Astrocyte (in vitro differentiated cells and primary cell): ENCODE measurements at regions not wholly inside any gene's neighbourhood (a gene's known extent, or its start where the extent isn't known, plus 50 kb on each side); places are given as distances from the start of the nearest gene placed in this dataset.

Experiments
- DNase-seq: peaks from one replicate; pipeline ENCODE4 v3.0.0-alpha.2; 2010; ENCODE audit warnings: low read depth
- FAIRE-seq: peaks from 2 replicates; lab custom pipeline; 2011; peaks lifted over from hg19 to GRCh38; lab: Jason Lieb, UNC
- H2AFZ ChIP-seq: 2 replicates; pipeline ENCODE4 v1.6.0; 2012; ENCODE audit warnings: low read depth, low read length, inconsistent platforms
- H3K27ac ChIP-seq: 2 replicates; pipeline ENCODE4 v1.5.1; 2011; ENCODE audit warnings: low read depth, low read length, inconsistent platforms
- H3K27me3 ChIP-seq: 2 replicates; pipeline ENCODE4 v1.6.0; 2011; ENCODE audit warnings: low read length, inconsistent platforms; ENCODE audit not compliant: insufficient read depth
- H3K36me3 ChIP-seq: 2 replicates; pipeline ENCODE4 v1.5.1; 2011; ENCODE audit warnings: low read length, inconsistent platforms; ENCODE audit not compliant: insufficient read depth
- H3K4me1 ChIP-seq: 2 replicates; pipeline ENCODE4 v1.5.1; 2011; ENCODE audit warnings: low read length, inconsistent platforms; ENCODE audit not compliant: insufficient read depth
- H3K4me2 ChIP-seq: 2 replicates; pipeline ENCODE4 v1.6.0; 2012; ENCODE audit warnings: low read length, inconsistent platforms
- H3K4me3 ChIP-seq: 2 replicates; pipeline ENCODE4 v1.5.1; 2011; ENCODE audit warnings: low read depth, mild to moderate bottlenecking, low read length, inconsistent platforms; ENCODE audit not compliant: insufficient read depth
- H3K79me2 ChIP-seq: 2 replicates; pipeline ENCODE4 v1.6.0; 2012; ENCODE audit warnings: mild to moderate bottlenecking, low read length, inconsistent platforms; ENCODE audit not compliant: insufficient read depth
- H3K9ac ChIP-seq: 2 replicates; pipeline ENCODE4 v1.6.0; 2012; ENCODE audit warnings: mild to moderate bottlenecking, low read length, inconsistent platforms
- H3K9me3 ChIP-seq: 2 replicates; pipeline ENCODE4 v1.5.1; 2012; ENCODE audit warnings: low read depth, mild to moderate bottlenecking, low read length, inconsistent platforms; ENCODE audit not compliant: insufficient read depth
- H4K20me1 ChIP-seq: 2 replicates; pipeline ENCODE4 v1.6.0; 2012; ENCODE audit warnings: low read length, inconsistent platforms; ENCODE audit not compliant: insufficient read depth
- H3K27ac Mint-ChIP-seq: one replicate; pipeline ENCODE4 v1.8.0; 2021; ENCODE audit warnings: mild to moderate bottlenecking, mixed read lengths; ENCODE audit not compliant: unreplicated experiment
- H3K27me3 Mint-ChIP-seq: one replicate; pipeline ENCODE4 v1.8.0; 2021; ENCODE audit warnings: low read depth, mixed read lengths; ENCODE audit not compliant: unreplicated experiment
- H3K36me3 Mint-ChIP-seq: one replicate; pipeline ENCODE4 v1.8.0; 2021; ENCODE audit warnings: low read depth, mixed read lengths; ENCODE audit not compliant: unreplicated experiment
- H3K4me1 Mint-ChIP-seq: one replicate; pipeline ENCODE4 v1.8.0; 2021; ENCODE audit warnings: low read depth, mixed read lengths; ENCODE audit not compliant: unreplicated experiment
- H3K4me3 Mint-ChIP-seq: one replicate; pipeline ENCODE4 v1.8.0; 2021; ENCODE audit warnings: mild to moderate bottlenecking, moderate library complexity, mixed read lengths; ENCODE audit not compliant: unreplicated experiment
- H3K9me3 Mint-ChIP-seq: one replicate; pipeline ENCODE4 v1.8.0; 2021; ENCODE audit warnings: mild to moderate bottlenecking, mixed read lengths; ENCODE audit not compliant: unreplicated experiment
- EZH2 ChIP-seq: IDR thresholded peaks from 2 replicates; pipeline ENCODE4 v1.6.1; 2012; ENCODE audit warnings: mild to moderate bottlenecking, low read length, inconsistent platforms; ENCODE audit not compliant: insufficient read depth
- TF ChIP-seq, protein P1 (sequence below): IDR thresholded peaks from 2 replicates; pipeline ENCODE4 v1.5.1; 2011; ENCODE audit warnings: low read depth, mild to moderate bottlenecking, inconsistent platforms, low read length, moderate library complexity; ENCODE audit not compliant: insufficient read depth

DNA sequence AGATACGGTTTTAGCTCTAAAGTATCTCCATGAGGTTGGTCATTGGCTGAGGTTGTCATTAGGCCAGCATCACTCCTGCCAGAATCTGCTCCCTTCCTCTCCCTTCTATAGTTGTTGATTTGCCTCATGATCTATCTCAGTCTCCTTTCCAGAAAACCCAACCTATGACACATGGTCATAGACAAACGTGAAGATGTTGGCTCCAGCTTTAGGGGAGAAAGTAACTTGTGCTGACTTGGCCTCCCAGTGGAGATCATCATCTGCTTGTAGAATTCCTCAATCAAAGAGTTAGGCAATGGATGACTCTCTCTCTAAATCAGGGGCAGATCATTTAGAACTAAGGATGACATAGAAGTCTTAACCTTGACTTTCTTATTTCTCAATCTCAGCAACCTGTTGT lies 894.4 kb downstream of the TTLL7 start:
- no peak for TF ChIP-seq EZH2
- TF ChIP-seq, protein P1, sequence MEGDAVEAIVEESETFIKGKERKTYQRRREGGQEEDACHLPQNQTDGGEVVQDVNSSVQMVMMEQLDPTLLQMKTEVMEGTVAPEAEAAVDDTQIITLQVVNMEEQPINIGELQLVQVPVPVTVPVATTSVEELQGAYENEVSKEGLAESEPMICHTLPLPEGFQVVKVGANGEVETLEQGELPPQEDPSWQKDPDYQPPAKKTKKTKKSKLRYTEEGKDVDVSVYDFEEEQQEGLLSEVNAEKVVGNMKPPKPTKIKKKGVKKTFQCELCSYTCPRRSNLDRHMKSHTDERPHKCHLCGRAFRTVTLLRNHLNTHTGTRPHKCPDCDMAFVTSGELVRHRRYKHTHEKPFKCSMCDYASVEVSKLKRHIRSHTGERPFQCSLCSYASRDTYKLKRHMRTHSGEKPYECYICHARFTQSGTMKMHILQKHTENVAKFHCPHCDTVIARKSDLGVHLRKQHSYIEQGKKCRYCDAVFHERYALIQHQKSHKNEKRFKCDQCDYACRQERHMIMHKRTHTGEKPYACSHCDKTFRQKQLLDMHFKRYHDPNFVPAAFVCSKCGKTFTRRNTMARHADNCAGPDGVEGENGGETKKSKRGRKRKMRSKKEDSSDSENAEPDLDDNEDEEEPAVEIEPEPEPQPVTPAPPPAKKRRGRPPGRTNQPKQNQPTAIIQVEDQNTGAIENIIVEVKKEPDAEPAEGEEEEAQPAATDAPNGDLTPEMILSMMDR, result no peak
- H3K9me3 ChIP-seq, result no peaks in the 10 kb centered on the region
- Mint-ChIP-seq H3K36me3 (no peaks in the 10 kb centered on the region), H3K4me3 (no peak overlapping the region), H3K27me3 (no peaks in the 10 kb centered on the region), H3K27ac (no peak overlapping the region), H3K9me3 (no peaks in the 10 kb centered on the region), H3K4me1 (peaks cover 23% of the 10 kb centered on the region)
- H2AFZ ChIP-seq, result no peak overlapping the region
- peaks cover 5% of the 10 kb centered on the region for H3K4me1 ChIP-seq
- H4K20me1 ChIP-seq, result no peaks in the 10 kb centered on the region
- H3K9ac ChIP-seq, result no peak overlapping the region
- FAIRE-seq (no peak), DNase-seq (no peak)
- no peaks in the 10 kb centered on the region for H3K36me3 ChIP-seq
- H3K4me2 ChIP-seq, result no peak overlapping the region
- H3K79me2 ChIP-seq, result no peaks in the 10 kb centered on the region
- H3K27me3 ChIP-seq, result no peaks in the 10 kb centered on the region
- H3K4me3 ChIP-seq, result no peak overlapping the region
- H3K27ac ChIP-seq, result no peak overlapping the region

DNA sequence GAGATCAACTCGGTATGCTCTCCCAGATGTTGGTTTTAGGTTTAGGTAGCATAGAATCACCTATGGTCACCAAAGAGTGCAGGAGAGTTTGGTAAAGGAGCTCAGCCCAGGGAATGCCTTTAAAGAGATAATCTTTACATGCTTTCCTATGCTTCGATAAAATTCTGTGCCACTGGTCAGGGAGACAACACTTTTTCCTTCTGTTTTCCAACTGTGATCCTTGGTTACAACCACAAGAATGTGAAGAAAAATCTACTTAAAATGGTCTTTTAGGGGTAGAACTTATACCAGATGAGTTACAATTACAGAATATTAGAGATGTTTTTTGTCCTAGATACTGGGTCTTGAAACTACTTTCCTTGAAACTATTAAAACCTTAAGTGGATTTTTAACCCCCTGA lies 895.6 kb downstream of the TTLL7 start:
- Histone ChIP-seq H3K79me2 (no peaks in the 10 kb centered on the region), H3K4me3 (no peak overlapping the region), H3K4me1 (peaks cover 5% of the 10 kb centered on the region), H3K9me3 (no peaks in the 10 kb centered on the region), H3K9ac (no peak overlapping the region), H3K27me3 (no peaks in the 10 kb centered on the region), H4K20me1 (no peaks in the 10 kb centered on the region), H3K27ac (no peak overlapping the region), H2AFZ (no peak overlapping the region), H3K36me3 (no peaks in the 10 kb centered on the region), H3K4me2 (no peak overlapping the region)
- TF ChIP-seq EZH2, result no peak
- TF ChIP-seq, protein P1, result no peak
- Mint-ChIP-seq H3K36me3 (no peaks in the 10 kb centered on the region), H3K9me3 (no peaks in the 10 kb centered on the region), H3K4me3 (no peak overlapping the region), H3K27me3 (no peaks in the 10 kb centered on the region), H3K4me1 (peaks cover 25% of the 10 kb centered on the region), H3K27ac (peak overlapping the region; percentile 91)
- DNase-seq (peak; percentile 33), FAIRE-seq (no peak)

DNA sequence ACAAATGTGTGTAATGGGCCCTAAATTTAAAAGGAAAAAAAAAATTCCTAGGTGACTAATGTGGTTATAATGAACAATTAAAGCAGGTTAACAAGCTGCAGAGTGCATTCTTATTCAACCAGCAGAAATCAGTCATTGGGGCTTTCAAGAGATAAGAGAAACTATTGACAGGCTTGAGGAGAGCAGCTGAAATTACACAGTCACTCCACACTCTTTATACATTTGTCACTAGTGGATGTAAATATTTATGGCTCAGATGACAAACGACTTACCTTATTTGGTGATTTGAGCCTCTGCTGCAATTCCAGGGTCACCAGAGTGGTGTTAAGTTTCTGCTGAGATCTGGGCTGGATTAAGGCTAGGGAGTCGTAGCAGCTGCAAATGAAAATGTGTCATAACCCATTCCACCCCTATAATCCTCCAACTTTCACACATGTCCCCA lies 896.3 kb downstream of the TTLL7 start:
- no peak overlapping the region for H3K27ac ChIP-seq
- no peaks in the 10 kb centered on the region for H4K20me1 ChIP-seq
- H3K4me2 ChIP-seq, result peak overlapping the region; percentile 8
- DNase-seq (peak; percentile 67), FAIRE-seq (no peak)
- H3K4me1 ChIP-seq, result peaks cover 5% of the 10 kb centered on the region
- Mint-ChIP-seq H3K4me3 (no peak overlapping the region), H3K4me1 (peaks cover 25% of the 10 kb centered on the region), H3K27ac (peak overlapping the region; percentile 91), H3K9me3 (no peaks in the 10 kb centered on the region), H3K36me3 (no peaks in the 10 kb centered on the region), H3K27me3 (no peaks in the 10 kb centered on the region)
- H3K9me3 ChIP-seq, result no peaks in the 10 kb centered on the region
- H2AFZ ChIP-seq, result no peak overlapping the region
- no peak overlapping the region for H3K9ac ChIP-seq
- H3K79me2 ChIP-seq, result no peaks in the 10 kb centered on the region
- H3K36me3 ChIP-seq, result no peaks in the 10 kb centered on the region
- TF ChIP-seq EZH2, result no peak
- TF ChIP-seq, protein P1, result no peak
- H3K27me3 ChIP-seq, result no peaks in the 10 kb centered on the region
- H3K4me3 ChIP-seq, result no peak overlapping the region
